ENCODE measurements at regions not wholly inside any gene's neighbourhood (a gene's known extent, or its start where the extent isn't known, plus 50 kb on each side); places are given as distances from the start of the nearest gene placed in this dataset.

GRCh38 chr2:5449867-5450266 lies 242.3 kb upstream of the SOX11 start:
- H3K27ac Mint-ChIP-seq: no peak overlapping the region
- no peaks in the 10 kb centered on the region for H3K4me1 Mint-ChIP-seq (ENCODE audit: low read depth)
- H3K4me3 Mint-ChIP-seq (ENCODE audit: low read depth): no peak overlapping the region
- peaks cover 4% of the 10 kb centered on the region for H3K9me3 Mint-ChIP-seq
- no peaks in the 10 kb centered on the region for H3K36me3 Mint-ChIP-seq (ENCODE audit: low read depth)
- no peak for DNase-seq (ENCODE audit: low spot score)
- intact Hi-C loops (cut with micrococcal nuclease): no loop called here
- H3K27me3 Mint-ChIP-seq (ENCODE audit: low read depth): no peaks in the 10 kb centered on the region

- no peaks in the 10 kb centered on the region for H3K36me3 Mint-ChIP-seq (ENCODE audit: low read depth)
- H3K27ac Mint-ChIP-seq: no peak overlapping the region
- no peaks in the 10 kb centered on the region for H3K9me3 Mint-ChIP-seq
- DNase-seq (ENCODE audit: low spot score): no peak
- no peaks in the 10 kb centered on the region for H3K27me3 Mint-ChIP-seq (ENCODE audit: low read depth)
- H3K4me3 Mint-ChIP-seq (ENCODE audit: low read depth): no peak overlapping the region
- intact Hi-C loops (cut with micrococcal nuclease): no loop called here
- no peaks in the 10 kb centered on the region for H3K4me1 Mint-ChIP-seq (ENCODE audit: low read depth)
Measured at GRCh38 chr2:5453220-5454050, 238.7 kb upstream of the SOX11 start.

DNA sequence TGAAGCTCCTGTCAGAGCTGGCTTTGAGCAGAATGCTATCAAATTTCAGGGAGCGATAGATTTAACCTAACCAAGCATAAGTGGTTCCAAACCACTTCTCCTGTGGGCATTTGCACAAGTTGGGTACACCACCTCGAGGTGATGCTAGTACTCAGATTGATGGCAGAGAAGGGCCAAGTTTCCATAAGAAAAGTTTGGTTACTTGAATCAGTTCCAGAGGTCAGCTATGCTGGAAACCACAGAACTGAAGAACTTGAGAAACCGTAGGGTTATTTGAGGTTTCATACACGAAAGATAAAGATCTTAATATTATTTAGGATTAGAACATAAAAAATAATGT lies 238.2 kb upstream of the SOX11 start:
- no peak for DNase-seq (ENCODE audit: low spot score)
- no peak overlapping the region for H3K4me3 Mint-ChIP-seq (ENCODE audit: low read depth)
- no peaks in the 10 kb centered on the region for H3K36me3 Mint-ChIP-seq (ENCODE audit: low read depth)
- intact Hi-C loops (cut with micrococcal nuclease): no loop called here
- no peaks in the 10 kb centered on the region for H3K4me1 Mint-ChIP-seq (ENCODE audit: low read depth)
- H3K27me3 Mint-ChIP-seq (ENCODE audit: low read depth): no peaks in the 10 kb centered on the region
- H3K27ac Mint-ChIP-seq: no peak overlapping the region
- no peaks in the 10 kb centered on the region for H3K9me3 Mint-ChIP-seq

DNA sequence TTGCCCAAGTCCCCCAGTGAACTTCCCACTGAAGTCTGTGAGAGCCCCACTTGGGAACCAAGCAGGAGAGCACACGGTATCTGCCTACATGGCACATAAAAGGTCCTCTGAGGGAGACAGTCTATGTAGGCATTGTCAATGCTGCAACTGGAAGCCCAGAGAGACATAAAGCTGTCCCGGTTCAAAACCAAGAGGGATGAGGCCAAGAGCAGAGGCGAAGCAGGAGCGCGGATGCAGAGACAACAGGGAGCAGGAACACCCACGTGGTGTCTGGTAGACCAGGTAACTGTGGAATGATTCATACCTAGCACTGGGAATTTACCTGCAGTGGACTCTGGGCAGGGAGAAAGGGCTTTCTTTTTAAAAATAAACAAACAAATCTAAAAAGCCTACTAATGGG lies 233.1 kb upstream of the SOX11 start:
- Mint-ChIP-seq H3K27ac (no peak overlapping the region), H3K4me3 (ENCODE audit: low read depth) (no peak overlapping the region), H3K27me3 (ENCODE audit: low read depth) (no peaks in the 10 kb centered on the region), H3K4me1 (ENCODE audit: low read depth) (no peaks in the 10 kb centered on the region), H3K36me3 (ENCODE audit: low read depth) (no peaks in the 10 kb centered on the region), H3K9me3 (no peaks in the 10 kb centered on the region)
- intact Hi-C loops (cut with micrococcal nuclease): no loop called here
- no peak for DNase-seq (ENCODE audit: low spot score)

DNA sequence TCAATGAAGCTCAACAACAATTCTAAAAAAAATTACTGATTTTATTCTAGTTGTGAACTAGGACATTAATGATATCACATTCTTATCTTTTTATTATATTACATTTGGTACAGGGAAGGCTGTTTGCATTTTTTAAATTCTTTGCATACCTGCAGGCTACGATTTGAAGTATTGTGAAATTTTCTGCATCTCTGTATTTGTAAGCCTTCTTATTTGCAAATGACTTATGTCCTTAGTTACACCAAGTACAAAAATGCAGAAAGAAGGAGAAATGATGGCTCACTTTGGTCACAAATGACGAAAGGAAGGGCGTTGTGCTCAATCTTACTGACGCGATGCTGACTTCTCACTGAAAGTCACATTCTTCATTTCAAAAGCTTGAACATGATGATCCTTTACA lies 227.5 kb upstream of the SOX11 start:
- Mint-ChIP-seq H3K9me3 (no peaks in the 10 kb centered on the region), H3K4me1 (ENCODE audit: low read depth) (no peaks in the 10 kb centered on the region), H3K4me3 (ENCODE audit: low read depth) (no peak overlapping the region), H3K27ac (no peak overlapping the region), H3K27me3 (ENCODE audit: low read depth) (no peaks in the 10 kb centered on the region), H3K36me3 (ENCODE audit: low read depth) (no peaks in the 10 kb centered on the region)
- no peak for DNase-seq (ENCODE audit: low spot score)
- intact Hi-C loops (cut with micrococcal nuclease): no loop called here

DNA sequence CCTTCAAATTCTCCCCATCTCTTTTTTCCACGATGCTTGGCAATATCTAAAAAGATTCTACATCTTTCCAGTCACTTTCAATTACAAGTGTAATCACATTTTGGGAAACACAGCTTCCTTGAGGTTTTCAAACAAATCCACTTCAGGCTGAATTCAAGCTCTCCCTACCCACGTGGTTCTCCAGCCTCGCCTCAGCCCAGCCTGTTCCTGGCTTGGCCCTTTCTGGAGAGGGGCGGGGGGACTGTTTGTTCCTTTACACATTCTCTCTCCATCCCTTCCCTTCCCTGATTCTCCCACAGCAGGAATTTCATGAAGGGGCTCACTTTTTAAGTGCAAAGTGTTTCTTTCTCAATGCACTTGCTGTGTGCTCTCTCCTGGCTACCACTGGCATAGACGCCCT lies 226.3 kb upstream of the SOX11 start:
- H3K27me3 Mint-ChIP-seq (ENCODE audit: low read depth): no peaks in the 10 kb centered on the region
- DNase-seq (ENCODE audit: low spot score): no peak
- no peak overlapping the region for H3K4me3 Mint-ChIP-seq (ENCODE audit: low read depth)
- no peaks in the 10 kb centered on the region for H3K4me1 Mint-ChIP-seq (ENCODE audit: low read depth)
- no peaks in the 10 kb centered on the region for H3K36me3 Mint-ChIP-seq (ENCODE audit: low read depth)
- no peak overlapping the region for H3K27ac Mint-ChIP-seq
- intact Hi-C loops (cut with micrococcal nuclease): no loop called here
- H3K9me3 Mint-ChIP-seq: no peaks in the 10 kb centered on the region

DNA sequence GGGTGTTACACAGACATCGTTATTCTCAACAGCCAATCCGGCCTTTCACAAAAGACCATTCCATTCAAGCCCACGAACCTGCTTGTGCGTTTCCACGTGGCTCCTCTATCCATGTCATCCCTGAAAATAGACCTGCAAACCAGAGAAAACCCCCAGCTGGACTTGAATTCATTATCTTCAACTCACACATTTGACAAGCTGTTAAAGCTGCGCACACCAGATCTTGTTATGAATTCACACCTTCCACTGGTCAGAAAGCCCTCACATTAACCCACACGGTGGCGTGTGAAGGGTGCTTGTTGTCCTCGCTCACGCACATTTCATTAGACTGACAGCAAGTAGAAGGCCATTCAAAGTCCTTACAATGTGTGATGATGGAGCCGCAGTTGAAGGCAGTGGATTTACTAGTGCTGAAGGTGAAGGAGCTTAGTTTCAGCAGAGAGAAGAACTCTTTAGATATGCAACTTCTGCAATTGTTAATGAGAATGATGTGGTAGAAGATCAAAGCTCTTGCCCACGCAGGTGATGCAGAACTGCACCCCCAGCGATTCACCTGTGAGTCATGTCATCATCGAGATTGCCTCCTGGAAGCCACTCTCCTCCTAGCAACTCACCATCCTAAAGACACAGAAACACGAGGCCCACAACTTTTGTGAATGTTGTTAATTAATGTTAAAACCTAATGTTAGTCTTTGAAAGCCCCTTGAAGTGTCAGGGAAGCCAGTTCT lies 224.8 kb upstream of the SOX11 start:
- no peak overlapping the region for H3K27ac Mint-ChIP-seq
- H3K4me1 Mint-ChIP-seq (ENCODE audit: low read depth): no peaks in the 10 kb centered on the region
- H3K36me3 Mint-ChIP-seq (ENCODE audit: low read depth): no peaks in the 10 kb centered on the region
- H3K4me3 Mint-ChIP-seq (ENCODE audit: low read depth): no peak overlapping the region
- no peaks in the 10 kb centered on the region for H3K27me3 Mint-ChIP-seq (ENCODE audit: low read depth)
- no peaks in the 10 kb centered on the region for H3K9me3 Mint-ChIP-seq
- intact Hi-C loops (cut with micrococcal nuclease): no loop called here
- DNase-seq (ENCODE audit: low spot score): no peak

- Mint-ChIP-seq H3K27ac (no peak overlapping the region), H3K4me3 (ENCODE audit: low read depth) (no peak overlapping the region), H3K36me3 (ENCODE audit: low read depth) (no peaks in the 10 kb centered on the region), H3K27me3 (ENCODE audit: low read depth) (no peaks in the 10 kb centered on the region), H3K4me1 (ENCODE audit: low read depth) (no peaks in the 10 kb centered on the region), H3K9me3 (no peaks in the 10 kb centered on the region)
- DNase-seq (ENCODE audit: low spot score): no peak
- intact Hi-C loops (cut with micrococcal nuclease): no loop called here
Measured at GRCh38 chr2:5472673-5473072, 219.5 kb upstream of the SOX11 start.

DNA sequence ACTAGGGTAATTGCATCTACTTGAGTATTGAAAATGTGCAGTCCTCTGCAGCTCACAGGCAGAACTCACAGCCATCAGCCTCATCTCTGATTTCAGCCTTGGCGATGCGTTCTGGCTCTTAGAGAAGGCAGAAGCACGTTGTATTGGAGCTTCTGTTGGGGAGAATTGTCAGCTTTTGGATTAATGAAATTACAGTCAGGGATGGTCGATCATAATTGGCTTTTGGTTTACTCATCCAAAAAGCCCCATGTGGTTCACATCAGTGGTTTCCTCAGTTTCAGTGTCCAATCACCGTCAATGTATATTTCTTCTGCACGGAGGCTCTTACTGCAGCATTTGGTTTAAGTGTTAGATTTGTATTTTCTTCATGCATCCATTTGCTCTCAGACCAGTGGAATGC lies 218.5 kb upstream of the SOX11 start:
- intact Hi-C loops (cut with micrococcal nuclease): no loop called here
- no peak overlapping the region for H3K27ac Mint-ChIP-seq
- H3K27me3 Mint-ChIP-seq (ENCODE audit: low read depth): no peaks in the 10 kb centered on the region
- no peak overlapping the region for H3K4me3 Mint-ChIP-seq (ENCODE audit: low read depth)
- H3K36me3 Mint-ChIP-seq (ENCODE audit: low read depth): no peaks in the 10 kb centered on the region
- no peak for DNase-seq (ENCODE audit: low spot score)
- H3K9me3 Mint-ChIP-seq: no peaks in the 10 kb centered on the region
- no peaks in the 10 kb centered on the region for H3K4me1 Mint-ChIP-seq (ENCODE audit: low read depth)

GRCh38 chr2:5474716-5475115 lies 217.5 kb upstream of the SOX11 start:
- Mint-ChIP-seq H3K27me3 (ENCODE audit: low read depth) (no peaks in the 10 kb centered on the region), H3K4me3 (ENCODE audit: low read depth) (no peak overlapping the region), H3K9me3 (no peaks in the 10 kb centered on the region), H3K4me1 (ENCODE audit: low read depth) (no peaks in the 10 kb centered on the region), H3K36me3 (ENCODE audit: low read depth) (no peaks in the 10 kb centered on the region), H3K27ac (no peak overlapping the region)
- intact Hi-C loops (cut with micrococcal nuclease): no loop called here
- DNase-seq (ENCODE audit: low spot score): no peak

DNA sequence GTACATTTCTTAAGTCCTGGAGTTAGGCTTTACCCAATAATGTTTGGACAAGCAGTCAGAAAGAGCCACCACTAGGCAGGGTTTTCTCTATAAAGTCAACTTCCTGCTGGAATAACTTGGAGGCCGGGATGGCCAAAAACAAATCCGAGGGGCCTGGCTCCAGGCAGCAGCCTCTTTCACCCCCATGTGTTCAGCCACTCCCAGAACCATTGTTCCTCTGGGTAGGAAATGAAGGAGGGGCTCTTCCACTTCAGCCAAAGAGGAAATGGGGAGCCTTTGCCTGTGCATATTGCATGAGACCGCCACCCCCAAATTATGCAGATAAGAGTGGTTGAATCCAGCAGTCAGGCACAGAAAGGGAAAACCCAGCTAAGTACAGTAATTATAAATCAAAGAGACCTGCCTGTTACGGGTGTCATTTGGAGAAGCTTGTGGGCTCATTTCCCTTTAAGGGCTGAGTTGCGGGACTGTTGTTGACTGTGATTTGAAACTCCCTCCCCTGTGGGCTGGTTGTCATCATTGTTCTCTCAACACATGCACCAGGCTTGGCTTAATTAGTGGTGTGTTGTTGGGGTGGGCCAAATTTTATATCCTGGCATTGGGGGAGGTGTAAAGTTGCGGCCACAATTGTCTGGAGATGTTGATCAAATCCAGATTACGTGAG lies 212.8 kb upstream of the SOX11 start:
- DNase-seq (ENCODE audit: low spot score): no peak
- H3K27me3 Mint-ChIP-seq (ENCODE audit: low read depth): no peaks in the 10 kb centered on the region
- intact Hi-C loops (cut with micrococcal nuclease): no loop called here
- H3K9me3 Mint-ChIP-seq: no peaks in the 10 kb centered on the region
- no peaks in the 10 kb centered on the region for H3K4me1 Mint-ChIP-seq (ENCODE audit: low read depth)
- no peaks in the 10 kb centered on the region for H3K36me3 Mint-ChIP-seq (ENCODE audit: low read depth)
- no peak overlapping the region for H3K4me3 Mint-ChIP-seq (ENCODE audit: low read depth)
- H3K27ac Mint-ChIP-seq: no peak overlapping the region

GRCh38 chr2:5482929-5483331 lies 209.3 kb upstream of the SOX11 start:
- DNase-seq (ENCODE audit: low spot score): no peak
- Mint-ChIP-seq H3K4me3 (ENCODE audit: low read depth) (no peak overlapping the region), H3K27ac (no peak overlapping the region), H3K36me3 (ENCODE audit: low read depth) (no peaks in the 10 kb centered on the region), H3K27me3 (ENCODE audit: low read depth) (no peaks in the 10 kb centered on the region), H3K9me3 (no peaks in the 10 kb centered on the region), H3K4me1 (ENCODE audit: low read depth) (no peaks in the 10 kb centered on the region)
- intact Hi-C loops (cut with micrococcal nuclease): no loop called here

DNA sequence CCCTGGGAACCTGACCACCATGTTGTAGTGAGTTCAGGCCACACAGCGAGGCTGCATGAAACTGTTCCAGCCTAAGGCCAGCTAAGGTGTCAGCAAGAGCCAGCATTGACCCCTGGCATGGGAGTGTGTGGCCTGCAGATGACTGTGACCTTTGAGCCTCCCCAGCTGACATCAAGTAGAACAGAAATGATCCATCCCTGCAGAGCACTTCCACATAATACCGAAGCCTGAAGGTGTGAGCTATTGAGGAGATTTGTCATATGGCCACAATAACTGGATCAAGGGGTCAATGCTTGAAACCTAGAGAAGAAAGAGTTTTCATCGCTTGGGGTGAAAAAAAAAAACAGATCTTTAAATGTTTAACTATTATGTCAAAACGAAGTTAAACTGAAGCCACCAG lies 207.3 kb upstream of the SOX11 start:
- no peaks in the 10 kb centered on the region for H3K27me3 Mint-ChIP-seq (ENCODE audit: low read depth)
- intact Hi-C loops (cut with micrococcal nuclease): no loop called here
- DNase-seq (ENCODE audit: low spot score): no peak
- no peaks in the 10 kb centered on the region for H3K36me3 Mint-ChIP-seq (ENCODE audit: low read depth)
- no peak overlapping the region for H3K4me3 Mint-ChIP-seq (ENCODE audit: low read depth)
- no peak overlapping the region for H3K27ac Mint-ChIP-seq
- H3K9me3 Mint-ChIP-seq: no peaks in the 10 kb centered on the region
- H3K4me1 Mint-ChIP-seq (ENCODE audit: low read depth): no peaks in the 10 kb centered on the region

All from activated T-helper 2 cell treated with anti-CD3 and anti-CD28 coated beads, Interferon-gamma antibody, Interleukin-2, Interleukin-4, amounts not matched to agents 10 μg/mL and 5 μg/mL and 100 μg/mL, durations not matched to agents 14 hours and 24 hours and 36 hours (primary cell).